Neural progenitor cell (in vitro differentiated cells): ENCODE measurements at regions not wholly inside any gene's neighbourhood (a gene's known extent, or its start where the extent isn't known, plus 50 kb on each side); places are given as distances from the start of the nearest gene placed in this dataset.

Experiments
- CTCF ChIP-seq: fragments of 200-600 bp; sonication (generic); IDR thresholded peaks from 2 replicates; pipeline ENCODE4 v1.5.1; 2017; ENCODE audit warnings: antibody characterized with exemption, mild to moderate bottlenecking
- EZH2 ChIP-seq: fragments of 200-600 bp; sonication (generic); IDR thresholded peaks from 2 replicates; pipeline ENCODE4 v1.6.1; 2017; ENCODE audit warnings: antibody characterized with exemption, mild to moderate bottlenecking, moderate library complexity

GRCh38 chr2:228720895-228721294 lies 539.4 kb upstream of the SPHKAP start:
- no peak for TF ChIP-seq CTCF
- TF ChIP-seq EZH2, result no peak
